Stomach (tissue), 8 donors: ENCODE measurements at regions not wholly inside any gene's neighbourhood (a gene's known extent, or its start where the extent isn't known, plus 50 kb on each side); places are given as distances from the start of the nearest gene placed in this dataset.

Experiments used
- DNase-seq, 2 donors: peaks; one replicate each; pipeline versions ENCODE4 v3.0.0 to v3.0.0-alpha.2; 2013 to 2019
- H3K27ac ChIP-seq, 5 donors: fragments of 200-600 bp in 4 of 5; sonication (generic) in 4 of 5; one replicate each; pipeline ENCODE4 v1.5.1; 2013 to 2019; ENCODE audit warnings: mild to moderate bottlenecking in 1 of 5, moderate library complexity in 1 of 5
- H3K27me3 ChIP-seq, 3 donors: fragments of 200-600 bp; sonication (generic); one replicate each; pipeline ENCODE4 v1.5.1; 2017 to 2019; ENCODE audit warnings: mixed run types in 1 of 3
- H3K36me3 ChIP-seq, 4 donors: fragments of 200-600 bp; sonication (generic); 1 replicate in 3 of 4; 2 replicates in 1 of 4; pipeline ENCODE4 v1.5.1; 2016 to 2019
- H3K4me1 ChIP-seq, 4 donors: fragments of 200-600 bp; sonication (generic); one replicate each; pipeline ENCODE4 v1.5.1; 2016 to 2019
- H3K4me3 ChIP-seq, 4 donors: fragments of 200-600 bp; sonication (generic) in 3 of 4; one replicate each; pipeline ENCODE4 v1.5.1; 2016 to 2019; ENCODE audit warnings: mild to moderate bottlenecking in 1 of 4
- H3K9me3 ChIP-seq, 4 donors: fragments of 200-600 bp; sonication (generic); one replicate each; pipeline ENCODE4 v1.5.1; 2016 to 2019
- CTCF ChIP-seq, 7 experiments: fragments of 450-650 bp in 4 of 7; fragments of 200-600 bp in 3 of 7; sonication (generic) in 3 of 7; IDR thresholded peaks; one replicate each; pipeline ENCODE4 v1.5.1; 2016 to 2019; ENCODE audit warnings: antibody characterized with exemption in 7 of 7, control low read depth in 2 of 7, mild to moderate bottlenecking in 1 of 7
- EP300 ChIP-seq: sonication (generic); formaldehyde crosslinking; IDR thresholded peaks from one replicate; pipeline ENCODE4 v1.6.1; 2017; ENCODE audit warnings: antibody characterized with exemption
- POLR2A ChIP-seq, 4 donors: fragments of 450-650 bp; IDR thresholded peaks; one replicate each; pipeline ENCODE4 v1.6.1; 2016; ENCODE audit warnings: antibody characterized with exemption in 4 of 4, control low read depth in 2 of 4, mild to moderate bottlenecking in 1 of 4, moderate library complexity in 1 of 4
- POLR2AphosphoS5 ChIP-seq, 3 donors: sonication (generic); formaldehyde crosslinking; IDR thresholded peaks; one replicate each; pipeline ENCODE4 v1.6.1; 2016; ENCODE audit warnings: antibody characterized with exemption in 3 of 3
- WGBS, 5 donors: extraction: QIAGEN DNeasy Blood & Tissue Kit in 3 of 5; methylation state at CpG; one replicate each; pipeline versions ENCODE4 v1.1.5 to v1.1.7; 2013 to 2018; 5-methylcytosine and 5-hydroxymethylcytosine counted together
- intact Hi-C: fragments of 100-400 bp; cut with DNase I; formaldehyde crosslinking; loops from one replicate; pipeline ENCODE4 v1.15.1; 2023; ENCODE audit warnings: low total_unique reads
- donor health status: healthy with polysubstance abuse.
- donor health status: Bipolar disorder and iron deficiency.
- donor health status: healthy.

- DNase-seq = no peak
- WGBS, 5 donors = 73 to 91% (median 85%) methylated on average over 2 of the region's 2 CpGs
- Histone ChIP-seq H3K9me3 (no peaks in the 10 kb centered on the region), H3K4me3 (no peak overlapping the region), H3K4me1 (no peaks in the 10 kb centered on the region), H3K27ac (no peak overlapping the region), H3K27me3 (no peaks in the 10 kb centered on the region), H3K36me3 (no peaks in the 10 kb centered on the region)
- intact Hi-C loops = no loop called here
- TF ChIP-seq CTCF (IDR thresholded peaks at IDR 0.05) (no peak), POLR2A (IDR thresholded peaks at IDR 0.05) (no peak)
Observed at GRCh38 chr4:178387756-178388155, 945.5 kb upstream of the AGA start.

- Histone ChIP-seq H3K4me3 (no peak overlapping the region), H3K27ac (no peak overlapping the region), H3K27me3 (no peaks in the 10 kb centered on the region), H3K4me1 (no peaks in the 10 kb centered on the region), H3K9me3 (peaks cover 0 to 6% (median 0%) of the 10 kb centered on the region in 4 donors), H3K36me3 (no peaks in the 10 kb centered on the region)
- intact Hi-C loops = no loop called here
- TF ChIP-seq EP300 (no peak), POLR2A (IDR thresholded peaks at IDR 0.05) (no peak), POLR2AphosphoS5 (IDR thresholded peaks at IDR 0.05) (no peak), CTCF (IDR thresholded peaks at IDR 0.05) (no peak)
- no peak for DNase-seq
- 32 to 44% (median 39%) methylated on average over 1 of the region's 1 CpG for WGBS, 5 donors
Observed at GRCh38 chr4:178395798-178396197, 953.6 kb upstream of the AGA start.

- Histone ChIP-seq H3K27ac (no peak overlapping the region), H3K4me3 (no peak overlapping the region), H3K4me1 (peaks cover 0 to 3% (median 0%) of the 10 kb centered on the region in 4 donors), H3K27me3 (no peaks in the 10 kb centered on the region), H3K36me3 (no peaks in the 10 kb centered on the region), H3K9me3 (peaks cover 0 to 12% (median 3%) of the 10 kb centered on the region in 4 donors)
- no peak for DNase-seq
- no peak for TF ChIP-seq POLR2A (IDR thresholded peaks at IDR 0.05)
- no peak for TF ChIP-seq EP300
- TF ChIP-seq POLR2AphosphoS5 (IDR thresholded peaks at IDR 0.05) = no peak
- TF ChIP-seq CTCF (IDR thresholded peaks at IDR 0.05) = no peak
- intact Hi-C loops = no loop called here
- WGBS, 5 donors = 92 to 97% (median 94%) methylated on average over 1 of the region's 1 CpG
Observed at GRCh38 chr4:178412455-178412854, 970.2 kb upstream of the AGA start.

GRCh38 chr4:178414042-178414441 lies 971.8 kb upstream of the AGA start:
- peaks cover 0 to 3% (median 0%) of the 10 kb centered on the region in 4 donors for H3K4me1 ChIP-seq
- TF ChIP-seq POLR2AphosphoS5 (IDR thresholded peaks at IDR 0.05) (no peak), POLR2A (IDR thresholded peaks at IDR 0.05) (no peak), CTCF (IDR thresholded peaks at IDR 0.05) (no peak), EP300 (no peak)
- peaks cover 0 to 12% (median 0%) of the 10 kb centered on the region in 4 donors for H3K9me3 ChIP-seq
- intact Hi-C loops = no loop called here
- H3K4me3 ChIP-seq = no peak overlapping the region
- H3K36me3 ChIP-seq = no peaks in the 10 kb centered on the region
- H3K27me3 ChIP-seq = no peaks in the 10 kb centered on the region
- 20 to 38% (median 31%) methylated on average over 4 of the region's 4 CpGs for WGBS, 5 donors
- no peak for DNase-seq
- H3K27ac ChIP-seq = peak overlapping the region in 1 of 5 donors; percentile 49
